HEK293 (cell line): ENCODE measurements at regions not wholly inside any gene's neighbourhood (a gene's known extent, or its start where the extent isn't known, plus 50 kb on each side); places are given as distances from the start of the nearest gene placed in this dataset.

Source experiments
- CTCF ChIA-PET: fragments of 350-600 bp; formaldehyde crosslinking; extraction: SDS; loops from one replicate; lab custom pipeline; 2021; ENCODE audit warnings: antibody characterized with exemption; lab: Yijun Ruan, JAX
- POLR2A ChIA-PET: fragments of 300-600 bp; formaldehyde crosslinking; extraction: SDS; loops from one replicate; lab custom pipeline; 2020; ENCODE audit warnings: antibody characterized with exemption, inconsistent platforms; lab: Yijun Ruan, JAX
- H3K27ac ChIP-seq: fragments of 200-500 bp; sonication (Bioruptor generic); 2 replicates; pipeline ENCODE4 v1.5.1; 2014; ENCODE audit warnings: low read depth, low read length, control low read depth, inconsistent platforms; ENCODE audit errors: extremely low read depth
- H3K36me3 ChIP-seq, 2 experiments: fragments of 200-500 bp in 1 of 2; sonication (Bioruptor generic) in 1 of 2; 1 replicate in 1 of 2; 2 replicates in 1 of 2; pipeline ENCODE4 v1.5.1; 2014 to 2017; ENCODE audit warnings: inconsistent platforms in 2 of 2, low read length in 2 of 2; ENCODE audit not compliant: control insufficient read depth in 2 of 2, insufficient read depth in 1 of 2
- H3K4me1 ChIP-seq: fragments of 200-500 bp; sonication (Bioruptor generic); 2 replicates; pipeline ENCODE4 v1.5.1; 2014; ENCODE audit warnings: mild to moderate bottlenecking, low read length, inconsistent platforms; ENCODE audit not compliant: control insufficient read depth, insufficient read depth
- H3K4me3 ChIP-seq: 2 replicates; pipeline ENCODE4 v1.5.1; 2011; ENCODE audit warnings: low read depth, mild to moderate bottlenecking, control low read depth, low read length, moderate library complexity
- H3K9me3 ChIP-seq: fragments of 200-500 bp; sonication (Bioruptor generic); 2 replicates; pipeline ENCODE4 v1.5.1; 2014; ENCODE audit warnings: low read depth, low read length, inconsistent platforms; ENCODE audit not compliant: control insufficient read depth, insufficient read depth
- CTCF ChIP-seq: fragments of 450-650 bp; formaldehyde crosslinking; IDR thresholded peaks from 2 replicates; pipeline ENCODE4 v1.5.1; 2016; ENCODE audit warnings: missing biosample characterization, missing genetic modification characterization
- KLF10 ChIP-seq: fragments of 450-650 bp; IDR thresholded peaks from 2 replicates; pipeline ENCODE4 v1.5.1; 2018; ENCODE audit warnings: missing biosample characterization, mild to moderate bottlenecking, missing genetic modification characterization
- PRDM4 ChIP-seq: fragments of 450-650 bp; formaldehyde crosslinking; IDR thresholded peaks from 2 replicates; pipeline ENCODE4 v1.5.1; 2017; ENCODE audit warnings: missing biosample characterization, missing genetic modification characterization
- SCRT1 ChIP-seq: fragments of 450-650 bp; formaldehyde crosslinking; IDR thresholded peaks from 2 replicates; pipeline ENCODE4 v1.5.1; 2016; ENCODE audit warnings: missing biosample characterization, missing genetic modification characterization, borderline replicate concordance
- ZBTB10 ChIP-seq: fragments of 450-650 bp; formaldehyde crosslinking; IDR thresholded peaks from 2 replicates; pipeline ENCODE4 v1.5.1; 2016; ENCODE audit warnings: missing biosample characterization, missing genetic modification characterization
- ZNF132 ChIP-seq: fragments of 450-650 bp; formaldehyde crosslinking; IDR thresholded peaks from 2 replicates; pipeline ENCODE4 v1.5.1; 2017; ENCODE audit warnings: missing biosample characterization, missing genetic modification characterization, borderline replicate concordance
- ZNF148 ChIP-seq: fragments of 450-650 bp; formaldehyde crosslinking; IDR thresholded peaks from 2 replicates; pipeline ENCODE4 v1.5.0; 2017; ENCODE audit warnings: missing biosample characterization, missing genetic modification characterization, borderline replicate concordance
- ZNF19 ChIP-seq: fragments of 450-650 bp; formaldehyde crosslinking; IDR thresholded peaks from 2 replicates; pipeline ENCODE4; 2016; ENCODE audit warnings: missing biosample characterization, missing genetic modification characterization, low read depth
- ZNF214 ChIP-seq: fragments of 450-650 bp; formaldehyde crosslinking; IDR thresholded peaks from 2 replicates; pipeline ENCODE4 v1.5.1; 2017; ENCODE audit warnings: missing biosample characterization, mild to moderate bottlenecking, missing genetic modification characterization, borderline replicate concordance
- ZNF221 ChIP-seq: fragments of 450-650 bp; formaldehyde crosslinking; IDR thresholded peaks from 2 replicates; pipeline ENCODE4 v1.5.1; 2017; ENCODE audit warnings: missing biosample characterization, missing genetic modification characterization, borderline replicate concordance
- ZNF274 ChIP-seq, 2 experiments: fragments of 200-500 bp in 1 of 2; fragments of 450-650 bp in 1 of 2; sonication (Bioruptor generic) in 1 of 2; formaldehyde crosslinking in 1 of 2; IDR thresholded peaks; 2 replicates each; pipeline versions ENCODE4 v1.5.1 to v1.6.1; 2014 to 2016; ENCODE audit warnings: borderline replicate concordance in 1 of 2, inconsistent platforms in 1 of 2, low read length in 1 of 2, missing biosample characterization in 1 of 2, missing genetic modification characterization in 1 of 2
- ZNF394 ChIP-seq: fragments of 450-650 bp; formaldehyde crosslinking; IDR thresholded peaks from 2 replicates; pipeline ENCODE4 v1.5.1; 2016; ENCODE audit warnings: missing biosample characterization, missing genetic modification characterization, mild to moderate bottlenecking, moderate library complexity, borderline replicate concordance
- ZNF513 ChIP-seq: fragments of 450-650 bp; IDR thresholded peaks from 2 replicates; pipeline ENCODE4 v1.5.1; 2018; ENCODE audit warnings: missing biosample characterization, missing genetic modification characterization
- TF ChIP-seq, protein P1 (sequence below): fragments of 450-650 bp; formaldehyde crosslinking; IDR thresholded peaks from 2 replicates; pipeline ENCODE4 v1.5.1; 2016; ENCODE audit warnings: missing biosample characterization, missing genetic modification characterization
- TF ChIP-seq, protein P2 (sequence below): fragments of 450-650 bp; formaldehyde crosslinking; IDR thresholded peaks from 2 replicates; pipeline ENCODE4 v1.5.1; 2017; ENCODE audit warnings: missing biosample characterization, missing genetic modification characterization

GRCh38 chr7:156465186-156465585 is 175.4 kb upstream of the RNF32 start:
- no peaks in the 10 kb centered on the region for H3K36me3 ChIP-seq
- no peaks in the 10 kb centered on the region for H3K9me3 ChIP-seq
- no peak overlapping the region for H3K27ac ChIP-seq
- ChIA-PET CTCF (interaction anchor here (1.7 kb wide), 1 partner anchor 10 kb away, joined by 4 read pairs; no protein-coding TSS in a partner anchor), POLR2A (no interaction called here)
- TF ChIP-seq ZNF132 (no peak), ZBTB10 (no peak), ZNF19 (tag by site-specific recombination) (no peak), ZNF394 (tag by site-specific recombination) (no peak), ZNF274 (IDR thresholded peaks at IDR 0.05; ENCODE audit: low read length) (no peak), ZNF274 (tag by site-specific recombination; IDR thresholded peaks at IDR 0.05; ENCODE audit: borderline replicate concordance) (no peak), ZNF513 (tag by site-specific recombination) (no peak), KLF10 (tag by site-specific recombination) (no peak), CTCF (tag by site-specific recombination) (no peak), ZNF148 (tag by site-specific recombination) (no peak), PRDM4 (tag by site-specific recombination) (no peak)
- H3K4me1 ChIP-seq = no peaks in the 10 kb centered on the region
- H3K4me3 ChIP-seq = no peak overlapping the region

GRCh38 chr7:156464339-156464738 is 176.2 kb upstream of the RNF32 start:
- Histone ChIP-seq H3K4me3 (no peak overlapping the region), H3K36me3 (no peaks in the 10 kb centered on the region), H3K9me3 (no peaks in the 10 kb centered on the region), H3K27ac (no peak overlapping the region), H3K4me1 (no peaks in the 10 kb centered on the region)
- no peak for TF ChIP-seq ZNF221 (tag by site-specific recombination)
- no peak for TF ChIP-seq SCRT1 (tag by site-specific recombination)
- TF ChIP-seq, protein P1, sequence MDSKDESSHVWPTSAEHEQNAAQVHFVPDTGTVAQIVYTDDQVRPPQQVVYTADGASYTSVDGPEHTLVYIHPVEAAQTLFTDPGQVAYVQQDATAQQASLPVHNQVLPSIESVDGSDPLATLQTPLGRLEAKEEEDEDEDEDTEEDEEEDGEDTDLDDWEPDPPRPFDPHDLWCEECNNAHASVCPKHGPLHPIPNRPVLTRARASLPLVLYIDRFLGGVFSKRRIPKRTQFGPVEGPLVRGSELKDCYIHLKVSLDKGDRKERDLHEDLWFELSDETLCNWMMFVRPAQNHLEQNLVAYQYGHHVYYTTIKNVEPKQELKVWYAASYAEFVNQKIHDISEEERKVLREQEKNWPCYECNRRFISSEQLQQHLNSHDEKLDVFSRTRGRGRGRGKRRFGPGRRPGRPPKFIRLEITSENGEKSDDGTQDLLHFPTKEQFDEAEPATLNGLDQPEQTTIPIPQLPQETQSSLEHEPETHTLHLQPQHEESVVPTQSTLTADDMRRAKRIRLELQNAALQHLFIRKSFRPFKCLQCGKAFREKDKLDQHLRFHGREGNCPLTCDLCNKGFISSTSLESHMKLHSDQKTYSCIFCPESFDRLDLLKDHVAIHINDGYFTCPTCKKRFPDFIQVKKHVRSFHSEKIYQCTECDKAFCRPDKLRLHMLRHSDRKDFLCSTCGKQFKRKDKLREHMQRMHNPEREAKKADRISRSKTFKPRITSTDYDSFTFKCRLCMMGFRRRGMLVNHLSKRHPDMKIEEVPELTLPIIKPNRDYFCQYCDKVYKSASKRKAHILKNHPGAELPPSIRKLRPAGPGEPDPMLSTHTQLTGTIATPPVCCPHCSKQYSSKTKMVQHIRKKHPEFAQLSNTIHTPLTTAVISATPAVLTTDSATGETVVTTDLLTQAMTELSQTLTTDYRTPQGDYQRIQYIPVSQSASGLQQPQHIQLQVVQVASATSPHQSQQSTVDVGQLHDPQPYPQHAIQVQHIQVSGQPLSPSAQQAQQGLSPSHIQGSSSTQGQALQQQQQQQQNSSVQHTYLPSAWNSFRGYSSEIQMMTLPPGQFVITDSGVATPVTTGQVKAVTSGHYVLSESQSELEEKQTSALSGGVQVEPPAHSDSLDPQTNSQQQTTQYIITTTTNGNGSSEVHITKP (tag by site-specific recombination) = no peak
- no peak for TF ChIP-seq ZNF214 (tag by site-specific recombination)
- TF ChIP-seq, protein P2, sequence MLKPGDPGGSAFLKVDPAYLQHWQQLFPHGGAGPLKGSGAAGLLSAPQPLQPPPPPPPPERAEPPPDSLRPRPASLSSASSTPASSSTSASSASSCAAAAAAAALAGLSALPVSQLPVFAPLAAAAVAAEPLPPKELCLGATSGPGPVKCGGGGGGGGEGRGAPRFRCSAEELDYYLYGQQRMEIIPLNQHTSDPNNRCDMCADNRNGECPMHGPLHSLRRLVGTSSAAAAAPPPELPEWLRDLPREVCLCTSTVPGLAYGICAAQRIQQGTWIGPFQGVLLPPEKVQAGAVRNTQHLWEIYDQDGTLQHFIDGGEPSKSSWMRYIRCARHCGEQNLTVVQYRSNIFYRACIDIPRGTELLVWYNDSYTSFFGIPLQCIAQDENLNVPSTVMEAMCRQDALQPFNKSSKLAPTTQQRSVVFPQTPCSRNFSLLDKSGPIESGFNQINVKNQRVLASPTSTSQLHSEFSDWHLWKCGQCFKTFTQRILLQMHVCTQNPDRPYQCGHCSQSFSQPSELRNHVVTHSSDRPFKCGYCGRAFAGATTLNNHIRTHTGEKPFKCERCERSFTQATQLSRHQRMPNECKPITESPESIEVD (tag by site-specific recombination) = no peak
- ChIA-PET POLR2A (no interaction called here), CTCF (interaction anchor here (1.6 kb wide), 1 partner anchor 9 kb away, joined by 5 read pairs; no protein-coding TSS in a partner anchor)
